Esophagus squamous epithelium (tissue), 5 donors: ENCODE measurements at regions not wholly inside any gene's neighbourhood (a gene's known extent, or its start where the extent isn't known, plus 50 kb on each side); places are given as distances from the start of the nearest gene placed in this dataset.

ENCODE experiments used
- DNase-seq: peaks from one replicate; lab custom pipeline; 2025; lab: John Stamatoyannopoulos, UW
- H3K27ac ChIP-seq, 4 donors: fragments of 200-600 bp; sonication (generic); one replicate each; pipeline ENCODE4 v1.5.1; 2016 to 2019; ENCODE audit warnings: mild to moderate bottlenecking in 1 of 4
- H3K27me3 ChIP-seq, 4 donors: fragments of 200-600 bp; sonication (generic); 1 replicate in 3 of 4; 2 replicates in 1 of 4; pipeline versions ENCODE4 v1.5.1 to v1.6.0; 2017 to 2021; ENCODE audit warnings: antibody characterized with exemption in 1 of 4
- H3K36me3 ChIP-seq, 3 donors: fragments of 200-600 bp; sonication (generic); one replicate each; pipeline ENCODE4 v1.5.1; 2016 to 2019
- H3K4me1 ChIP-seq, 3 donors: fragments of 200-600 bp; sonication (generic); one replicate each; pipeline ENCODE4 v1.5.1; 2017 to 2019
- H3K4me3 ChIP-seq, 4 donors: fragments of 200-600 bp; sonication (generic); 1 replicate in 3 of 4; 2 replicates in 1 of 4; pipeline ENCODE4 v1.5.1; 2016 to 2019; ENCODE audit warnings: mild to moderate bottlenecking in 2 of 4, moderate library complexity in 1 of 4
- H3K9me3 ChIP-seq, 3 donors: fragments of 200-600 bp; sonication (generic); one replicate each; pipeline ENCODE4 v1.5.1; 2016 to 2019
- CTCF ChIP-seq, 6 experiments: fragments of 450-650 bp in 4 of 6; fragments of 200-600 bp in 2 of 6; sonication (generic) in 2 of 6; IDR thresholded peaks; one replicate each; pipeline ENCODE4 v1.5.1; 2016 to 2019; ENCODE audit warnings: antibody characterized with exemption in 6 of 6, mild to moderate bottlenecking in 4 of 6, moderate library complexity in 4 of 6
- POLR2A ChIP-seq, 4 donors: fragments of 450-650 bp; IDR thresholded peaks; one replicate each; pipeline ENCODE4 v1.6.1; 2017; ENCODE audit warnings: antibody characterized with exemption in 4 of 4, mild to moderate bottlenecking in 4 of 4, moderate library complexity in 3 of 4
- WGBS, 2 donors: methylation state at CpG; one replicate each; pipeline ENCODE4 v1.1.5; 2018; 5-methylcytosine and 5-hydroxymethylcytosine counted together
- intact Hi-C: fragments of 100-400 bp; cut with DNase I; formaldehyde crosslinking; loops from one replicate; pipeline ENCODE4 v1.15.0; 2022
- donor health status: DM: yes; HTN: yes; CAD: no.

- 88 to 92% methylated on average over 9 to 11 of the region's 11 CpGs for WGBS, 2 donors
- no peak for TF ChIP-seq POLR2A (IDR thresholded peaks at IDR 0.05)
- DNase-seq, result no peak
- H3K4me3 ChIP-seq, result no peak overlapping the region
- no peaks in the 10 kb centered on the region for H3K9me3 ChIP-seq
- H3K36me3 ChIP-seq, result peaks cover 0 to 15% (median 5%) of the 10 kb centered on the region in 3 donors
- intact Hi-C loops, result no loop called here
- H3K4me1 ChIP-seq, result peaks cover 9 to 91% (median 31%) of the 10 kb centered on the region in 3 donors
- no peaks in the 10 kb centered on the region for H3K27me3 ChIP-seq
- no peak overlapping the region for H3K27ac ChIP-seq
These were observed 233.0 kb upstream of the MKLN1 start for GRCh38 chr7:131094685-131095084.

- TF ChIP-seq POLR2A (IDR thresholded peaks at IDR 0.05), result no peak
- TF ChIP-seq CTCF (IDR thresholded peaks at IDR 0.05), result no peak
- no peak for DNase-seq
- H3K9me3 ChIP-seq, result no peaks in the 10 kb centered on the region
- no peak overlapping the region for H3K4me3 ChIP-seq
- peaks cover 9 to 92% (median 31%) of the 10 kb centered on the region in 3 donors for H3K4me1 ChIP-seq
- intact Hi-C loops, result no loop called here
- H3K36me3 ChIP-seq, result peaks cover 0 to 15% (median 5%) of the 10 kb centered on the region in 3 donors
- WGBS, 2 donors, result 72 to 95% methylated on average over 7 of the region's 7 CpGs
- no peaks in the 10 kb centered on the region for H3K27me3 ChIP-seq
- no peak overlapping the region for H3K27ac ChIP-seq
These were observed 232.3 kb upstream of the MKLN1 start for GRCh38 chr7:131095346-131095745.

GRCh38 chr7:131096267-131096927 is 231.3 kb upstream of the MKLN1 start:
- TF ChIP-seq POLR2A (IDR thresholded peaks at IDR 0.05), result no peak
- no peak for TF ChIP-seq CTCF (IDR thresholded peaks at IDR 0.05)
- intact Hi-C loops, result no loop called here
- H3K27me3 ChIP-seq, result no peaks in the 10 kb centered on the region
- H3K9me3 ChIP-seq, result no peaks in the 10 kb centered on the region
- peaks cover 7 to 92% (median 25%) of the 10 kb centered on the region in 3 donors for H3K4me1 ChIP-seq
- no peak overlapping the region for H3K27ac ChIP-seq
- H3K4me3 ChIP-seq, result no peak overlapping the region
- 76 to 84% methylated on average over 7 of the region's 7 CpGs for WGBS, 2 donors
- no peak for DNase-seq
- peaks cover 0 to 15% (median 5%) of the 10 kb centered on the region in 3 donors for H3K36me3 ChIP-seq

GRCh38 chr7:131097662-131098376 is 229.9 kb upstream of the MKLN1 start:
- no peak overlapping the region for H3K4me3 ChIP-seq
- peaks cover 0 to 15% (median 5%) of the 10 kb centered on the region in 3 donors for H3K36me3 ChIP-seq
- no peaks in the 10 kb centered on the region for H3K27me3 ChIP-seq
- no peaks in the 10 kb centered on the region for H3K9me3 ChIP-seq
- no peak for DNase-seq
- WGBS, 2 donors, result 70 to 77% methylated on average over 13 of the region's 13 CpGs
- peaks cover 0 to 92% (median 15%) of the 10 kb centered on the region in 3 donors for H3K4me1 ChIP-seq
- H3K27ac ChIP-seq, result no peak overlapping the region
- TF ChIP-seq POLR2A (IDR thresholded peaks at IDR 0.05), result no peak
- no peak for TF ChIP-seq CTCF (IDR thresholded peaks at IDR 0.05)
- intact Hi-C loops, result no loop called here

GRCh38 chr7:131098527-131098926 is 229.1 kb upstream of the MKLN1 start:
- no peaks in the 10 kb centered on the region for H3K27me3 ChIP-seq
- H3K4me1 ChIP-seq, result peaks cover 0 to 92% (median 20%) of the 10 kb centered on the region in 3 donors
- no peak for TF ChIP-seq CTCF (IDR thresholded peaks at IDR 0.05)
- H3K9me3 ChIP-seq, result no peaks in the 10 kb centered on the region
- intact Hi-C loops, result no loop called here
- no peak for DNase-seq
- peaks cover 0 to 14% (median 5%) of the 10 kb centered on the region in 3 donors for H3K36me3 ChIP-seq
- 83 to 92% methylated on average over 3 of the region's 3 CpGs for WGBS, 2 donors
- no peak overlapping the region for H3K27ac ChIP-seq
- H3K4me3 ChIP-seq, result no peak overlapping the region
